GM12878 (cell line): ENCODE measurements at regions not wholly inside any gene's neighbourhood (a gene's known extent, or its start where the extent isn't known, plus 50 kb on each side); places are given as distances from the start of the nearest gene placed in this dataset.

ENCODE experiments used
- ATAC-seq: fragments of 200-7000 bp; cut with Tn5 transposase; 3 replicates; pipeline ENCODE4 v1.9.1; 2020; ENCODE audit warnings: mild to moderate bottlenecking, moderate library complexity
- BruUV-seq: library from RNA; stranded (reverse); fragments of 400-500 nt; replicated peaks from 2 replicates; lab custom pipeline; 2021; lab: Mats Ljungman, UMichigan
- CTCF ChIA-PET: fragments of 300-600 bp; sonication (Branson Sonifier 250); formaldehyde crosslinking; extraction: SDS; loops from one replicate; lab custom pipeline; 2021; ENCODE audit warnings: inconsistent platforms; lab: Yijun Ruan, JAX
- POLR2A ChIA-PET: fragments of 350-600 bp; formaldehyde crosslinking; extraction: SDS; loops from one replicate; lab custom pipeline; 2021; ENCODE audit warnings: inconsistent platforms; lab: Charles Lee
- RAD21 ChIA-PET: fragments of 300-600 bp; sonication (Branson Sonifier 250); formaldehyde crosslinking; loops from one replicate; lab custom pipeline; 2023; ENCODE audit warnings: antibody characterized with exemption; ENCODE audit not compliant: unreplicated experiment; lab: Charles Lee
- SMC1A ChIA-PET: fragments of 300-600 bp; sonication (Branson Sonifier 250); formaldehyde crosslinking; loops from one replicate; lab custom pipeline; 2023; ENCODE audit not compliant: unreplicated experiment, uncharacterized antibody; lab: Charles Lee
- DNase-seq: peaks from one replicate; pipeline ENCODE4 v3.0.0-alpha.2; 2011; ENCODE audit warnings: low read depth, low spot score
- FAIRE-seq: peaks from 3 replicates; lab custom pipeline; 2011; peaks lifted over from hg19 to GRCh38; lab: Jason Lieb, UNC
- H2AFZ ChIP-seq: 2 replicates; pipeline ENCODE4 v1.6.0; 2011; ENCODE audit warnings: low read depth, low read length, control low read depth; ENCODE audit not compliant: control insufficient read depth
- H3K27ac ChIP-seq: 2 replicates; pipeline ENCODE4 v1.5.1; 2011; ENCODE audit warnings: control low read depth; ENCODE audit not compliant: control insufficient read depth, insufficient read depth
- H3K27me3 ChIP-seq, 2 experiments: replicated peaks in 1 of 2; 2 replicates each; pipeline versions ENCODE4 v1.6.0 to v1.6.1; 2011; ENCODE audit warnings: low read length in 1 of 2; ENCODE audit not compliant: control insufficient read depth in 2 of 2, insufficient read depth in 2 of 2
- H3K36me3 ChIP-seq, 2 experiments: 2 replicates each; pipeline ENCODE4 v1.5.1; 2011; ENCODE audit warnings: low read length in 1 of 2; ENCODE audit not compliant: control insufficient read depth in 2 of 2, insufficient read depth in 2 of 2
- H3K4me1 ChIP-seq: 2 replicates; pipeline ENCODE4 v1.6.1; 2011; ENCODE audit warnings: mild to moderate bottlenecking, low read length, moderate library complexity, mixed read lengths; ENCODE audit not compliant: control insufficient read depth, insufficient read depth
- H3K4me2 ChIP-seq: 2 replicates; pipeline ENCODE4 v1.6.0; 2011; ENCODE audit warnings: control low read depth; ENCODE audit not compliant: control insufficient read depth, insufficient read depth
- H3K4me3 ChIP-seq: fragments of 200-600 bp; sonication (generic); 2 replicates; pipeline ENCODE4 v1.5.1; 2016
- H3K79me2 ChIP-seq: 2 replicates; pipeline ENCODE4 v1.6.0; 2011; ENCODE audit warnings: low read length; ENCODE audit not compliant: control insufficient read depth, insufficient read depth
- H3K9ac ChIP-seq: 2 replicates; pipeline ENCODE4 v1.8.0; 2011; ENCODE audit warnings: low read length, control low read depth, mixed read lengths; ENCODE audit not compliant: control insufficient read depth, insufficient read depth
- H3K9me3 ChIP-seq: replicated peaks from 3 replicates; pipeline ENCODE4 v1.5.1; 2011; ENCODE audit warnings: mild to moderate bottlenecking, low read length; ENCODE audit not compliant: control insufficient read depth, insufficient read depth
- H4K20me1 ChIP-seq: 2 replicates; pipeline ENCODE4 v1.6.0; 2011; ENCODE audit not compliant: control insufficient read depth, insufficient read depth
- CHD2 ChIP-seq: IDR thresholded peaks from 2 replicates; pipeline ENCODE4 v1.6.1; 2011; ENCODE audit warnings: low read depth, low read length, improper control_type of control experiment, borderline replicate concordance
- FOXM1 ChIP-seq: IDR thresholded peaks from 2 replicates; pipeline ENCODE4 v1.6.1; 2012; ENCODE audit warnings: low read depth, mild to moderate bottlenecking, inconsistent platforms, low read length, moderate library complexity
- KLF5 ChIP-seq: fragments of 450-650 bp; IDR thresholded peaks from 2 replicates; pipeline ENCODE4 v1.6.1; 2014; ENCODE audit warnings: mild to moderate bottlenecking; ENCODE audit not compliant: partially characterized antibody
- MYC ChIP-seq: IDR thresholded peaks from 2 replicates; pipeline ENCODE4 v1.6.1; 2011; ENCODE audit warnings: mild to moderate bottlenecking, low read length, moderate library complexity, inconsistent platforms; ENCODE audit not compliant: insufficient read depth, insufficient replicate concordance, insufficient read length, severe bottlenecking
- PML ChIP-seq: IDR thresholded peaks from 2 replicates; pipeline ENCODE4 v1.6.1; 2012; ENCODE audit warnings: low read length, inconsistent platforms
- RB1 ChIP-seq: fragments of 450-650 bp; formaldehyde crosslinking; IDR thresholded peaks from 2 replicates; pipeline ENCODE4 v1.6.1; 2017; ENCODE audit warnings: mild to moderate bottlenecking, borderline replicate concordance
- SUPT20H ChIP-seq: IDR thresholded peaks from 2 replicates; pipeline ENCODE4 v1.6.1; 2011; ENCODE audit warnings: low read depth, mild to moderate bottlenecking, low read length, moderate library complexity, borderline replicate concordance; ENCODE audit not compliant: control insufficient read depth
- ZBTB11 ChIP-seq: fragments of 450-650 bp; formaldehyde crosslinking; IDR thresholded peaks from 2 replicates; pipeline ENCODE4 v1.5.0; 2022; ENCODE audit warnings: mild to moderate bottlenecking, missing genetic modification characterization
- ZNF592 ChIP-seq: fragments of 450-650 bp; IDR thresholded peaks from 2 replicates; pipeline ENCODE4 v1.6.1; 2017; ENCODE audit warnings: mild to moderate bottlenecking, moderate library complexity
- WGBS: methylation state at CpG from one replicate; pipeline ENCODE4 v1.1.6; 2016; ENCODE audit warnings: low lambda C conversion rate; ENCODE audit not compliant: insufficient replicate concordance, insufficient coverage; ENCODE audit errors: missing lambda C conversion rate; 5-methylcytosine and 5-hydroxymethylcytosine counted together
- in situ Hi-C: fragments of 300-500 bp; cut with MboI; formaldehyde crosslinking; loops from 9 replicates; pipeline ENCODE4 v1.14.3; 2018; ENCODE audit warnings: mixed read lengths
- intact Hi-C: fragments of 100-400 bp; cut with micrococcal nuclease; formaldehyde crosslinking; loops from one replicate; pipeline ENCODE4 v1.14.2; 2022; ENCODE audit not compliant: unreplicated experiment

- TF ChIP-seq CHD2, result no peak
- TF ChIP-seq ZNF592, result no peak
These were observed 86.4 kb upstream of the RTL1 start (continued) for GRCh38 chr14:100989924-100990323.

- 47% methylated on average over 5 of the region's 5 CpGs for WGBS
- Histone ChIP-seq H2AFZ (no peak overlapping the region), H3K27ac (no peak overlapping the region), H3K9ac (no peak overlapping the region), H3K9me3 (no peaks in the 10 kb centered on the region), H3K79me2 (no peaks in the 10 kb centered on the region), H4K20me1 (no peaks in the 10 kb centered on the region), H3K4me3 (no peak overlapping the region), H3K27me3 (no peaks in the 10 kb centered on the region), H3K36me3 (no peaks in the 10 kb centered on the region), H3K4me2 (no peak overlapping the region), H3K4me1 (no peaks in the 10 kb centered on the region)
- intact Hi-C loops (no loop called here), in situ Hi-C loops (no loop called here)
- CTCF ChIA-PET, result no interaction called here
- ATAC-seq (no peak), DNase-seq (no peak), FAIRE-seq (no peak)
- SMC1A ChIA-PET, result no interaction called here
- no TSS peak for BruUV-seq
- no peak for TF ChIP-seq PML
- TF ChIP-seq ZBTB11 (CRISPR knock-in tag), result no peak
- TF ChIP-seq RB1, result no peak
- TF ChIP-seq KLF5, result no peak
- no peak for TF ChIP-seq MYC
- TF ChIP-seq SUPT20H, result no peak
- TF ChIP-seq FOXM1, result no peak
- POLR2A ChIA-PET, result no interaction called here
- RAD21 ChIA-PET, result no interaction called here
These were observed 90.6 kb upstream of the RTL1 start for GRCh38 chr14:100994082-100994481.
